Right ventricle myocardium inferior (tissue), 1 donor: ENCODE measurements at regions not wholly inside any gene's neighbourhood (a gene's known extent, or its start where the extent isn't known, plus 50 kb on each side); places are given as distances from the start of the nearest gene placed in this dataset.

Experiments used
- ATAC-seq: fragments of 200-7000 bp; cut with Tn5 transposase; one replicate; pipeline ENCODE4 v1.9.1; 2020; ENCODE audit warnings: mild to moderate bottlenecking, moderate library complexity
- DNase-seq: peaks from one replicate; pipeline ENCODE4 v3.0.0; 2021; ENCODE audit errors: missing footprints
- intact Hi-C: fragments of 100-400 bp; cut with DNase I; formaldehyde crosslinking; loops from one replicate; pipeline ENCODE4 v1.11.0; 2022
- donor health status: DM: no; HTN: yes; CAD: no; lungs with severe emphysema.

DNA sequence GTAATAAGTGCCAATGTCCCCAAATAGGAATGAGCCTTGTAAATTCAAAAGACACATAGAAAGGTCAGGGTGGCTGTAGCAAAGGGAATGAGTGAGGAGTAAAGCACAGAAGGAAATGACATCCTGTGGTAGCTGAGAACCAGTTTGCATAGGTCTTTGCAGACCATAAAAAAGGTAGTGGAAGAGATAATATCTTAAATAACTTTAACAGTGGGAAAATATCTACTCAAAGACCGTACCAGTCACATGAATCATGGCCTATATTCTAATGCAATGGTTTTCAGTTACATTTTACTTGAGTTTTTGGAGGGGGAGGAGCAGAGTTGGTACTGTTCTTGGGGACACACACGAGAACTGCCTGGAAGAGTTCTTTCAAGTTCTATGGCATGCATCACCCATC lies 297.3 kb upstream of the ADAMTS9 start:
- intact Hi-C loops: no loop called here

DNA sequence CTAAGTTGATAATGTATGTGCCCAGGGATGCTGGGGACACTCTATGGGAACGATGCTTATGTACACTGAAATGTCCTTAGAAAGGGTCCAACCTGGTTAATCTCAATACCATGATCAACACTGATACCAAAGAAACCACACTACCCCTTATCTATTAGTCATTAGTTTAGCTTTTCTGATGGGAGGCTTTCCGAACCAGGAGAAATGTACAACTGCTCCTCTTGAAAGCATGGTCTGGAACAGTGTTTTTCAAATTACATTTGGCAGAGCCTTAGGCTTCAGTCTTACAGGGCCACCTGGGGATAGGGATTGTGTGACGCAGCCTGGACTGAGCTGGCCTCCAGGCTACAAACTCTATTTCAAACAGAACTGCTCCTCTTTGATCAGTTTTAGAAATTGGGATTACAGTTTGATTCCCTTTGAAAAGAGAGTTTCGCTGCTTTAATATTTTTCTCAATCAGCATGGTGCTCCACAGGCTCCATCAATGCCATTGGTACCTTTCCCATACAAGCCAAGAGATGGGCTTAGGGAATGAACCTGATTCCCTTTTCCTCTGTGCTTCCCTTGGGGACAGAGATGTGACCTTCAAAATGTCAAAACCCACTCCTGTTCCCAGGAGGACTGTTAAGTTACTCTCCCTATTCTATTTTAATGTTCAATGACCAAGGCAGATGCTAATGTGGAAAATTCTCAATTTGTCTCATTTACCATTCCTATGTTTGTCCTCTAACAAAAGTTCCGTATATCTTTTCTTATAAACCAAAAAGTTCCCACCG lies 296.0 kb upstream of the ADAMTS9 start:
- ATAC-seq (peak; percentile 83), DNase-seq (no peak)
- intact Hi-C loops: no loop called here

More for the DNA sequence above, 297.3 kb upstream of the ADAMTS9 start:
- no peak for ATAC-seq
- no peak for DNase-seq

- peak; percentile 31 for ATAC-seq
- intact Hi-C loops: loop anchor here (10.0 kb wide), 1 partner anchor 443 kb away; no protein-coding TSS in a partner anchor
- no peak for DNase-seq
These were observed 289.7 kb upstream of the ADAMTS9 start for GRCh38 chr3:64977308-64978100.

- DNase-seq (no peak), ATAC-seq (no peak)
- intact Hi-C loops: loop anchor here (10.0 kb wide), 1 partner anchor 442 kb away; no protein-coding TSS in a partner anchor
These were observed 288.7 kb upstream of the ADAMTS9 start for GRCh38 chr3:64976456-64976855.

GRCh38 chr3:64975147-64975546 lies 287.3 kb upstream of the ADAMTS9 start:
- DNase-seq: peak; percentile 67
- intact Hi-C loops: loop anchor here (10.0 kb wide), 1 partner anchor 440 kb away; no protein-coding TSS in a partner anchor
- peak; percentile 56 for ATAC-seq

DNA sequence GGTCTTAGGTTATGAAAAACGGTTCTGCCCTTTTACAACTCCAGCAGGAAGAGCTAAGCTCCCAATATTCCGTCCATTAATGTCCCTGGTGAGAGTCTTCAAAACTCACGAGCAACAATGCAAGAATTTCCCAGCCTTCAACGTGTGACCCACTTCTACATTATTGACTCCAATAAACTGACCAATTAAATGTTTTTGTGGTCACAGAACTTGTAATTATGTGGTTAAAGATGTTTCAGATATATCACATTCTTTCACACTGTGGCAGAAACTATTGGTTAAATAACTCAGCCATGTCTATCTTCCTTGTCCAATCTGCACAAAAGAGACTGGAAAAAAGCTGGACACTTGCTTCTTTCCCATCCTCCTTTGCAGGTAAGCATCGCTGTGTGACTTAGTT lies 286.6 kb upstream of the ADAMTS9 start:
- intact Hi-C loops: loop anchor here (10.0 kb wide), 1 partner anchor 440 kb away; no protein-coding TSS in a partner anchor
- no peak for DNase-seq
- no peak for ATAC-seq

GRCh38 chr3:64972793-64973192 lies 285.0 kb upstream of the ADAMTS9 start:
- no peak for DNase-seq
- intact Hi-C loops: loop anchor here (10.0 kb wide), 1 partner anchor 438 kb away; no protein-coding TSS in a partner anchor
- ATAC-seq: no peak

GRCh38 chr3:64971602-64972001 lies 283.8 kb upstream of the ADAMTS9 start:
- intact Hi-C loops: loop anchor here (10.0 kb wide), 1 partner anchor 437 kb away; no protein-coding TSS in a partner anchor
- ATAC-seq (no peak), DNase-seq (no peak)

DNA sequence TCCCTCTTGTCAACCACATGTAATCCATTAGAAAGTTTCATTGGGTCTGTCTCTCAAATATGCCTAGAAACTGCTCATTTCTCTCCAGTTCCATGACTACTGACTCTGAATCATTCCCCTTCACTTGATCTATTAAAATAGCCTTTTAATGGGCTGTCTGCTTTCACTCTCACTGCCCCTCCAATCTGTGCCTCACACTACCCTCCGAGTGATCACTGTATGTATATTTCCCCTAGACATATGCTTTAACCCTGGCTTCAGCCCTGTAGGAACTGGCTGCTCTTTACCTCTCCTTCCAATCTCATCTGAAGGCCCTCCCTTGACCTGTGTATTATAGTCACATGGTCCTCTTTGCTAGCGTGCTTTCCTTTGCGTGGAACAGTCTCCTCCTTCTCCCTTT lies 282.8 kb upstream of the ADAMTS9 start:
- intact Hi-C loops: loop anchor here (10.0 kb wide), 1 partner anchor 436 kb away; no protein-coding TSS in a partner anchor
- DNase-seq (no peak), ATAC-seq (no peak)

GRCh38 chr3:64961301-64961700 lies 273.5 kb upstream of the ADAMTS9 start:
- intact Hi-C loops: no loop called here
- ATAC-seq: no peak
- no peak for DNase-seq

GRCh38 chr3:64958199-64958843 lies 270.5 kb upstream of the ADAMTS9 start:
- intact Hi-C loops: no loop called here

GRCh38 chr3:64957408-64958198 lies 269.8 kb upstream of the ADAMTS9 start:
- peak; percentile 39 for ATAC-seq
- intact Hi-C loops: no loop called here

More at GRCh38 chr3:64958199-64958843, 270.5 kb upstream of the ADAMTS9 start:
- ATAC-seq: peak; percentile 23
- no peak for DNase-seq

GRCh38 chr3:64956711-64957325 lies 269.0 kb upstream of the ADAMTS9 start:
- DNase-seq (no peak), ATAC-seq (no peak)
- intact Hi-C loops: no loop called here

More at GRCh38 chr3:64957408-64958198, 269.8 kb upstream of the ADAMTS9 start:
- no peak for DNase-seq

DNA sequence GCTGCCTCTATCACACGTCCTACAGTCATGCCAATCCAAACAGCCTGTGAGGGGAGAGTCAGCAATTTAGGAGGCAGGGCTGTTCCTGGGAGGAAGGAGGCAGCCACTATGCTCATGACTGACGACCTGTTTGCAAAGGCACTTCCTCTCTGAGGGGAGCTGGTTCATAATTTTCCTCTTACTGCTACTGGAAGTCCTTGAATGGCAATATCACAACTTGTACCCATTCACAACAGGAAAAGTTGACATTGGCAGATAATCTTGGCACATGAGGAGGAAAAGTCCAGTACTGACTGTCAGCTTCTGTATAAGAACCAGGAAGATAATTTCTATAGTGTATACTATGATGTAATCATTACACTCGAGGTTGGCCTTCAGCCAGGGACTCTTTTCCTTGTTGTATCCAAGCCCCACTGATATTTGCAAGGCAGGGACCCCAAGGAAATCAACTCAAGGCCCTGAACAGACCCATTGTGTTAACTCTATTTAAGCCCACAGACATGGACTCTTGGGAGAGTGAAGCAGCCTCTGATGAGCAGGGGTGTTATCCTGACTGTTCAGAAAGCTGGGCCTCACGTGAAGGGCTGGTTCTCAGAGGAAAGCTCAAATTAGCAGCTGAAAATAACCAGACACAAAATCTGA lies 267.3 kb upstream of the ADAMTS9 start:
- intact Hi-C loops: no loop called here
- no peak for DNase-seq
- no peak for ATAC-seq

- DNase-seq (no peak), ATAC-seq (peak; percentile 66)
- intact Hi-C loops: loop anchor here (10.0 kb wide), 1 partner anchor 260 kb away; the partner anchor contains the start of gene ADAMTS9
These were observed 257.4 kb upstream of the ADAMTS9 start for GRCh38 chr3:64945171-64945729.

- intact Hi-C loops: loop anchor here (10.0 kb wide), 1 partner anchor 259 kb away; the partner anchor contains the start of gene ADAMTS9
- ATAC-seq (peak; percentile 61), DNase-seq (no peak)
These were observed 256.1 kb upstream of the ADAMTS9 start for GRCh38 chr3:64943866-64944265.
